ENCODE measurements at regions not wholly inside any gene's neighbourhood (a gene's known extent, or its start where the extent isn't known, plus 50 kb on each side); places are given as distances from the start of the nearest gene placed in this dataset.
"Not testable (repeated sequence)": the region's sequence is repeated elsewhere in the genome, so short reads cannot be mapped to it uniquely, and the experiment has no call there.

DNA sequence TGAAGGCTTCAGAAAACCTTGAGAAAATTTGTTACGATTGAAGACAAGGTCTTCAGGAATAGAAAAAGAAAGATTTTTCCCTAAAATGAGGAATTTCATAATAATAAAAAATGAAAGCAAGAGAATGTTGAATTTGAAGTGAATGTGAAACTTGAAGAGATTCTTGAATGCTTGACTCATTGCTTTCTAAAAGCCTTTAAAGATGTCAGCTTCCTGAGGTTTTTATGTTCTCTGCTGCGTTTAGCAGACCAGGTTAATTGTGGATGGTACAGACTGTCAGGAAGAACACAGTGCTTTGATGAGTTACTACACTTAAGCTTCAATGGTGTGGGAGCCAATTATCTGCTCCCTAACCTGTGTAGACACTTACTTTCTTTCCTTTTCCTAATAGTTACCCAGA is 96.3 kb upstream of the FNDC3A start:
- H3K36me3 ChIP-seq, result no peaks in the 10 kb centered on the region
- H3K4me3 ChIP-seq, result no peak overlapping the region
- DNase-seq, result no peak
- no peaks in the 10 kb centered on the region for H3K9me3 ChIP-seq
- intact Hi-C loops (cut with DNase I; ENCODE audit: low total_unique reads), result no loop called here
- H3K27me3 ChIP-seq, result no peaks in the 10 kb centered on the region
- no peaks in the 10 kb centered on the region for H3K4me1 ChIP-seq
- H3K27ac ChIP-seq, result no peak overlapping the region
- no peak for TF ChIP-seq POLR2A (IDR thresholded peaks at IDR 0.05)
- TF ChIP-seq, protein P1, sequence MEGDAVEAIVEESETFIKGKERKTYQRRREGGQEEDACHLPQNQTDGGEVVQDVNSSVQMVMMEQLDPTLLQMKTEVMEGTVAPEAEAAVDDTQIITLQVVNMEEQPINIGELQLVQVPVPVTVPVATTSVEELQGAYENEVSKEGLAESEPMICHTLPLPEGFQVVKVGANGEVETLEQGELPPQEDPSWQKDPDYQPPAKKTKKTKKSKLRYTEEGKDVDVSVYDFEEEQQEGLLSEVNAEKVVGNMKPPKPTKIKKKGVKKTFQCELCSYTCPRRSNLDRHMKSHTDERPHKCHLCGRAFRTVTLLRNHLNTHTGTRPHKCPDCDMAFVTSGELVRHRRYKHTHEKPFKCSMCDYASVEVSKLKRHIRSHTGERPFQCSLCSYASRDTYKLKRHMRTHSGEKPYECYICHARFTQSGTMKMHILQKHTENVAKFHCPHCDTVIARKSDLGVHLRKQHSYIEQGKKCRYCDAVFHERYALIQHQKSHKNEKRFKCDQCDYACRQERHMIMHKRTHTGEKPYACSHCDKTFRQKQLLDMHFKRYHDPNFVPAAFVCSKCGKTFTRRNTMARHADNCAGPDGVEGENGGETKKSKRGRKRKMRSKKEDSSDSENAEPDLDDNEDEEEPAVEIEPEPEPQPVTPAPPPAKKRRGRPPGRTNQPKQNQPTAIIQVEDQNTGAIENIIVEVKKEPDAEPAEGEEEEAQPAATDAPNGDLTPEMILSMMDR (IDR thresholded peaks at IDR 0.05), result no peak

- intact Hi-C loops (cut with DNase I; ENCODE audit: low total_unique reads), result no loop called here
- no peak for TF ChIP-seq POLR2A (IDR thresholded peaks at IDR 0.05)
- TF ChIP-seq, protein P1 (IDR thresholded peaks at IDR 0.05), result no peak
- no peaks in the 10 kb centered on the region for H3K4me1 ChIP-seq
- H3K9me3 ChIP-seq, result no peaks in the 10 kb centered on the region
- no peak overlapping the region for H3K27ac ChIP-seq
- H3K27me3 ChIP-seq, result no peaks in the 10 kb centered on the region
- DNase-seq, result no peak
- H3K36me3 ChIP-seq, result no peaks in the 10 kb centered on the region
- no peak overlapping the region for H3K4me3 ChIP-seq
These were observed 95.9 kb upstream of the FNDC3A start for GRCh38 chr13:48879854-48880253.

DNA sequence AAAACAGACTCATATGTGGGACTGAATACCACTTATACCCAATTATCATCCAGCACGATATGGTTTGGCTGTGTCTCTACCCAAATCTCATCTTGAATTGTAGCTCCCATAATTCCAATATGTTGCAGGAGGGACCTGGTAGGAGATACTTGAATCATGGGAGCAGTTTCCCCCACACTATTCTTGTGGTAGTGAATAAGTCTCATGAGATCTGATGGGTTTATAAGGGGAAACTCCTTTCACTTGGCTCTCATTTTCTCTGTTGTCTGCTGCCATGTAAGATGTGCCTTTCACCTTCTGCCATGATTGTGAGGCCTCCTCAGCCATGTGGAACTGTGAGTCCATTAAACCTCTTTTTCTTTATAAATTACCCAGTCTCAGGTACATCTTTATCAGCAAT is 91.9 kb upstream of the FNDC3A start:
- H3K36me3 ChIP-seq; H3K27ac ChIP-seq; H3K27me3 ChIP-seq; H3K4me3 ChIP-seq; intact Hi-C loops (cut with DNase I; ENCODE audit: low total_unique reads); H3K9me3 ChIP-seq; H3K4me1 ChIP-seq; DNase-seq: not testable (repeated sequence)

- Histone ChIP-seq H3K4me3 (no peak overlapping the region), H3K9me3 (no peaks in the 10 kb centered on the region), H3K27ac (no peak overlapping the region), H3K27me3 (no peaks in the 10 kb centered on the region), H3K36me3 (no peaks in the 10 kb centered on the region), H3K4me1 (no peaks in the 10 kb centered on the region)
- intact Hi-C loops (cut with DNase I; ENCODE audit: low total_unique reads), result no loop called here
- no peak for TF ChIP-seq POLR2A (IDR thresholded peaks at IDR 0.05)
- TF ChIP-seq, protein P1 (IDR thresholded peaks at IDR 0.05), result no peak
- no peak for DNase-seq
These were observed 90.7 kb upstream of the FNDC3A start for GRCh38 chr13:48885027-48885395.

- H3K27me3 ChIP-seq, result no peaks in the 10 kb centered on the region
- no peaks in the 10 kb centered on the region for H3K9me3 ChIP-seq
- H3K4me1 ChIP-seq, result no peaks in the 10 kb centered on the region
- no peak overlapping the region for H3K4me3 ChIP-seq
- no peaks in the 10 kb centered on the region for H3K36me3 ChIP-seq
- DNase-seq, result no peak
- no peak overlapping the region for H3K27ac ChIP-seq
- intact Hi-C loops (cut with DNase I; ENCODE audit: low total_unique reads), result no loop called here
- TF ChIP-seq, protein P1 (IDR thresholded peaks at IDR 0.05), result no peak
- no peak for TF ChIP-seq POLR2A (IDR thresholded peaks at IDR 0.05)
These were observed 87.1 kb upstream of the FNDC3A start for GRCh38 chr13:48888613-48889012.

DNA sequence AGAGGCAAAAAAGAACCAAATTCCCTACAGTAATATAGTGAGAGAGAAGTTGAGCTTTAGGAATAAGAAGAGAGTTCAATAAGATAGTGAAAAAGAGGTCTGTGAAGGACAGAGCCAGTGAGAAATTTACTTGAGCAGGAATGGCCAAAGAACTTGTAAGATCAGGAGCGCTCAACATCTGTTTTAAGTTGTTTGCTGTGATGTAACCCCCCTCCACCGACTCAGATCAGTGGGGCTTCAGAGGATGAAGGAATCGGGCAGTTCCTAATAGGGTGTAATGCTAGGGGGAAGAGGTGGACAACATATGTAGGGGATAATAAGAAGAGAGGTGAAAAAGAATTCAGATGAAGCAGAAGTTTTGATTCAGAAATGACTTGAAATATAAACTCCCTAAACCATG is 85.3 kb upstream of the FNDC3A start:
- Histone ChIP-seq H3K4me3 (no peak overlapping the region), H3K9me3 (no peaks in the 10 kb centered on the region), H3K27me3 (no peaks in the 10 kb centered on the region), H3K36me3 (no peaks in the 10 kb centered on the region), H3K4me1 (no peaks in the 10 kb centered on the region), H3K27ac (no peak overlapping the region)
- intact Hi-C loops (cut with DNase I; ENCODE audit: low total_unique reads), result no loop called here
- TF ChIP-seq, protein P1 (IDR thresholded peaks at IDR 0.05), result no peak
- no peak for TF ChIP-seq POLR2A (IDR thresholded peaks at IDR 0.05)
- no peak for DNase-seq

Measured in uterus (tissue), 3 donors.